ENCODE measurements at regions not wholly inside any gene's neighbourhood (a gene's known extent, or its start where the extent isn't known, plus 50 kb on each side); places are given as distances from the start of the nearest gene placed in this dataset.

GRCh38 chr6:6851059-6851948 lies 256.5 kb upstream of the RREB1 start:
- DNase-seq (ENCODE audit: low read depth) = peak; percentile 49
- TF ChIP-seq CTCF (IDR thresholded peaks at IDR 0.05; ENCODE audit: control insufficient read depth, extremely low read depth, insufficient read depth) = no peak
- H3K4me3 ChIP-seq (ENCODE audit: low read depth, low read length) = no peak overlapping the region

- no peak for DNase-seq (ENCODE audit: low read depth)
- H3K4me3 ChIP-seq (ENCODE audit: low read depth, low read length) = no peak overlapping the region
- TF ChIP-seq CTCF (IDR thresholded peaks at IDR 0.05; ENCODE audit: control insufficient read depth, extremely low read depth, insufficient read depth) = no peak
These were observed 255.9 kb upstream of the RREB1 start for GRCh38 chr6:6851949-6852261.

- H3K4me3 ChIP-seq (ENCODE audit: low read depth, low read length) = no peak overlapping the region
- no peak for TF ChIP-seq CTCF (IDR thresholded peaks at IDR 0.05; ENCODE audit: control insufficient read depth, extremely low read depth, insufficient read depth)
- no peak for DNase-seq (ENCODE audit: low read depth)
These were observed 250.9 kb upstream of the RREB1 start for GRCh38 chr6:6856538-6857523.

GRCh38 chr6:6857528-6857927 lies 250.2 kb upstream of the RREB1 start:
- H3K4me3 ChIP-seq (ENCODE audit: low read depth, low read length) = no peak overlapping the region
- DNase-seq (ENCODE audit: low read depth) = no peak
- TF ChIP-seq CTCF (IDR thresholded peaks at IDR 0.05; ENCODE audit: control insufficient read depth, extremely low read depth, insufficient read depth) = no peak

GRCh38 chr6:6858533-6858982 lies 249.2 kb upstream of the RREB1 start:
- no peak overlapping the region for H3K4me3 ChIP-seq (ENCODE audit: low read depth, low read length)
- TF ChIP-seq CTCF (IDR thresholded peaks at IDR 0.05; ENCODE audit: control insufficient read depth, extremely low read depth, insufficient read depth) = no peak
- no peak for DNase-seq (ENCODE audit: low read depth)

- H3K4me3 ChIP-seq (ENCODE audit: low read depth, low read length) = no peak overlapping the region
- DNase-seq (ENCODE audit: low read depth) = no peak
- TF ChIP-seq CTCF (IDR thresholded peaks at IDR 0.05; ENCODE audit: control insufficient read depth, extremely low read depth, insufficient read depth) = no peak
These were observed 248.7 kb upstream of the RREB1 start for GRCh38 chr6:6859105-6859504.

All from LNCaP clone FGC (cell line).